Neural progenitor cell (in vitro differentiated cells): ENCODE measurements at regions not wholly inside any gene's neighbourhood (a gene's known extent, or its start where the extent isn't known, plus 50 kb on each side); places are given as distances from the start of the nearest gene placed in this dataset.

Source experiments
- EZH2 ChIP-seq: fragments of 200-600 bp; sonication (generic); IDR thresholded peaks from 2 replicates; pipeline ENCODE4 v1.6.1; 2017; ENCODE audit warnings: antibody characterized with exemption, mild to moderate bottlenecking, moderate library complexity
- EZH2phosphoT487 ChIP-seq: fragments of 200-600 bp; sonication (generic); IDR thresholded peaks from 2 replicates; pipeline ENCODE4 v1.6.1; 2017; ENCODE audit warnings: antibody characterized with exemption
- TF ChIP-seq, protein P1 (sequence below): fragments of 200-600 bp; sonication (generic); IDR thresholded peaks from 2 replicates; pipeline ENCODE4 v1.5.1; 2017; ENCODE audit warnings: antibody characterized with exemption, mild to moderate bottlenecking

GRCh38 chr3:7876741-7877297 lies 624.8 kb upstream of the LMCD1 start:
- TF ChIP-seq, protein P1, sequence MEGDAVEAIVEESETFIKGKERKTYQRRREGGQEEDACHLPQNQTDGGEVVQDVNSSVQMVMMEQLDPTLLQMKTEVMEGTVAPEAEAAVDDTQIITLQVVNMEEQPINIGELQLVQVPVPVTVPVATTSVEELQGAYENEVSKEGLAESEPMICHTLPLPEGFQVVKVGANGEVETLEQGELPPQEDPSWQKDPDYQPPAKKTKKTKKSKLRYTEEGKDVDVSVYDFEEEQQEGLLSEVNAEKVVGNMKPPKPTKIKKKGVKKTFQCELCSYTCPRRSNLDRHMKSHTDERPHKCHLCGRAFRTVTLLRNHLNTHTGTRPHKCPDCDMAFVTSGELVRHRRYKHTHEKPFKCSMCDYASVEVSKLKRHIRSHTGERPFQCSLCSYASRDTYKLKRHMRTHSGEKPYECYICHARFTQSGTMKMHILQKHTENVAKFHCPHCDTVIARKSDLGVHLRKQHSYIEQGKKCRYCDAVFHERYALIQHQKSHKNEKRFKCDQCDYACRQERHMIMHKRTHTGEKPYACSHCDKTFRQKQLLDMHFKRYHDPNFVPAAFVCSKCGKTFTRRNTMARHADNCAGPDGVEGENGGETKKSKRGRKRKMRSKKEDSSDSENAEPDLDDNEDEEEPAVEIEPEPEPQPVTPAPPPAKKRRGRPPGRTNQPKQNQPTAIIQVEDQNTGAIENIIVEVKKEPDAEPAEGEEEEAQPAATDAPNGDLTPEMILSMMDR = no peak
- no peak for TF ChIP-seq EZH2
- TF ChIP-seq EZH2phosphoT487 = no peak
